ENCODE measurements at regions not wholly inside any gene's neighbourhood (a gene's known extent, or its start where the extent isn't known, plus 50 kb on each side); places are given as distances from the start of the nearest gene placed in this dataset.

DNA sequence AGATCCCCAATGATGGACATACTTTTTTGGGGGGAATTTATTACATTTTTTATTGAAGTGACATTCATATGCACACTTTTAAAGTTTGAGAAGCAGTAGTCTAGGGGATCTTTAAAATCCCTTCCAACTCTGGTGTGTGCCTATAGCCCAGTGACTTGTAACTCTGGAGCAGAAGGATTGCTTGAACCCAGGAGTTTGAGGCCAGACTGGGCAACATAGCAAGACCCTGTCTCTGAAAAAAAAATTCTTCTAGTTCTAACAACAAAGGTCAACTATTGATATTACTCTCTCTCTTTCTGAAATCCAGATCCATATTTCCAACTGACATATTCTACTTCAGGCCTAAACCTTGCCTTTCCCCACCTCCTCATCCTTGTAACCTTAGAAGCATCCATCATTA lies 148.2 kb upstream of the SPRY4 start:
- no peak for DNase-seq

- no peak for DNase-seq
Measured at GRCh38 chr5:142472306-142472951, 147.6 kb upstream of the SPRY4 start.

GRCh38 chr5:142466195-142466971 lies 141.6 kb upstream of the SPRY4 start:
- peak; percentile 54 for DNase-seq

GRCh38 chr5:142465476-142465875 lies 140.7 kb upstream of the SPRY4 start:
- no peak for DNase-seq

DNA sequence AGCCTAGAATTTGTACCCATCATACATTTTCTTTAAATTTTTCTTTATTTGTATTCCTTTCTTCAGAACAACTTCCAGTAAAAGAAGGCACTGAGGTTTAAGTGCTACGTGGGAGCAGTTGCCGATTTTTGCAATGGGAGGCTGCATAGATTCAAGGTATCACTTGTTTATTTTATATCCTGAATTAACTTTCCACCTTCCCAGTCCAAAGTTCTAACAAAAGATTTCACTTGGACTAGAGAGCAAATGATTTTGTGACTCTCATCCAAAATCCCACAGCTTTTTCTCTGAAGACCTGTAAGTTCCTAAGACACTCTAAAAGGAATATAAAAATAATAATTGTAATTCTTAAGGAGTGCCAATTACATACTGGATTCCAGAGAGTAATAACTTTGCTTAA lies 139.1 kb upstream of the SPRY4 start:
- no peak for DNase-seq

DNA sequence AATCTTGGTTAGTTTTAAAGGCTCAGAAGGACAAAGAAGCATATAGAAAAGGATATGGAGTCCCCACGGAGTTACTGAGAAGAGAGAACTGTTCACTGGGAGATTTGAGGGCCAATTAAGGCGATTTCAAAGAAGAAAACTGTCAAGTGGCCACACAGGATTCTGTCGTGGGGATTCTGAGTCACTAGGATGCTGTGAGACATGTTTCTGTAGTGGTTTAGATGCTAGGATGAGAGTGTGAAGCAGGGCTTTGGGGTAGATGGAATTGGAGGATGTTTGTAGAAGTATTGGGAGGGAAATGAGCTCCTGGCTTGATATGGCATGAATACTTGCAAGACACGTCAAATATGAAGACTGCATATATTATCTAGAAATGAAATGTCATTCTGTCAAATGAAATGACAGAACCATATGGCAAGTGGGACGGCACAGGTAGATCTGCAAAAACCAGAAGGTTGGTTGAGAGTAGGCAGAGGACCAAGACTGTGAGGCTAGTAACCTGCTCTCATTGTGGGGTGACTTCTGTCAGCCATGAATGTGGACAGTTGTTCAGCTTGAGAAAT lies 136.3 kb upstream of the SPRY4 start:
- no peak for DNase-seq

GRCh38 chr5:142459209-142459608 lies 134.4 kb upstream of the SPRY4 start:
- DNase-seq: no peak

GRCh38 chr5:142455856-142456255 lies 131.0 kb upstream of the SPRY4 start:
- DNase-seq: no peak

DNA sequence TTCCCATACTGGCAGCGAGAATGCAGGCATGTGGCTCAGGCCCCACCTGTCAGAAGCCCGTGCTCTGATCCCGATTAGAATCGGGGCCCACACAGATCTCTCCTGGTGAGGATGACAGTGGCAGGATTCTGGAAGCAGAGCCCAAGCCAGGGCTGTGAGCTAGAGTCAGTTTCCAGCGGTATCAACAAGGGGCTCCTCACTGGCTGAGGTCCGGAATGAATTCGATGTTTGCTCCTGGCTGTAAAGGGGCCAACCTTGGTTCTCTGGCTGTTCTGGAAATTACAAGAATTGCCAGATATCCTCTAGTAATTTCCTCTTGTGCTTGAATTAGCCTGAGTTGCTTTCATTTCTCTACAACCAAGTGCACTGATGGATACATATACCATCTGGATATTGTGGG lies 129.1 kb upstream of the SPRY4 start:
- peak; percentile 27 for DNase-seq

DNA sequence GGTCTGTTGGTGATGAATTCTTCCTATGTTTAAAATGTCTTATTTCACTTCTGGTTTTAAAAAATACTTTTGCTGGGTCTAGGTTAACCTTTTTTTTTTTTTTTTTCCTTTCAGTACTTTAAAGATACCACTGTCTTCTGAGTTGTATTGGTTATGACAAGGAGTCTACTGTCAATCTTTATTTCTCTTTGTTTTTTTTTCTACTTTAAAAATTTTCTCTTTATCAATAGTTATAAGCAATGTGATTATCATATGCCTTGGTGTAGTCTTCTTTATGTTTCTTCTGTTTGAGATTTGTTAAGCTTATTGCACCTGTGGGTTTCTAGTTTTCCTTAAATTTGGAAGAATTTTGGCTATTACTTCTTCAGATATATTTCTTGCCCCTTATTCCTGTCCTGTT lies 125.6 kb upstream of the SPRY4 start:
- no peak for DNase-seq

GRCh38 chr5:142447887-142448286 lies 123.1 kb upstream of the SPRY4 start:
- no peak for DNase-seq

DNA sequence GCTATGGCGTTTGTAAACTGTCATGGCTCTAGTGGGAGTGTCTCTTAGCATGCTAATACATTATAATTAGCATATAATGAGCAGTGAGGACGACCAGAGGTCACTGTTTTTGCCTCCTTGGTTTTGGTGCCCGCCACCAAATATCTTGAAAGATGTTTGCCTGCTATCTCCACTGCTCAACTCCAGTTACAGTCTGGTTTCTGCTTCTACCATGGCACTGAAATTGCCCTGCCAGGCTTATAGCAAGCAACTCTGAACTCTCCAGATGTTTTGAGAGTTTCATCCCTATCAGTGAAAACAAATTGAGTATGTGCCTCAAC lies 122.1 kb upstream of the SPRY4 start:
- DNase-seq: no peak

DNA sequence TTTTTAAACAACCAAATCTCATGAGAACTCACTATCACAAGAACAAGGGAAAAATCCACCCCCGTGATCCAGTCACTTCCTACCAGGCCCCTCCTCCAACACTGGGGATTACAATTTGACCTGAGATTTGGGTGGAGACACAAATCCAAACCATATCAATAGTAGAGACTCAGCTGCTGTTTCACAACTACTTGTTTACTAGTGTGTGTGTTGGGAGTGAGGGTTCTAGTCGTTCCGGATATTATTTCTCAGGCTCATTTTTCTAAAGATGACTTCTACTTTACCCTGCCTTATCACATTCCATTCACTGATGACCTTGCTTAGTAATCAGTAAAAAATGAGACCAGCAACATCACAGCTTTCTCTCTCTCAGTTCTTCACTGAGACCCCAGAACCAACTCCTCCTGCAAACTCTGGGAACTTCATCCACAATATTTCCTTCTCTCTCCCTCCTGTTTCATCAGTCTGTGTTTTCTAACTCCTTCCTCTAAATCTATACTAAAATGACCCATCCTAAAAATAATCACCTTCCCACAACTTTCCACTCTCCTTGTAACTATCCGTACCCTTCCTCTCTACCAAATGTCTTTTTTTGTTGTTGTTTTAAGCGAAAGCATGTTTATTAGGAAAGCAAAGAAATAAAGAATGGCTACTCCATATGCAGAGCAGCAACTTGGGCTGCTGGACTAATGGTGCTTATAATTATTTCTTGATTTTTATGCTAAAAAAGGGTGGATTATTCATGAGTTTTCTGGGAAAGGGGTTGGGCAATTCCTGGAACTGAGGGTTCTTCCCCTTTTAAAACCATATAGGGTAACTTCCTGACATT lies 121.5 kb upstream of the SPRY4 start:
- no peak for DNase-seq

DNA sequence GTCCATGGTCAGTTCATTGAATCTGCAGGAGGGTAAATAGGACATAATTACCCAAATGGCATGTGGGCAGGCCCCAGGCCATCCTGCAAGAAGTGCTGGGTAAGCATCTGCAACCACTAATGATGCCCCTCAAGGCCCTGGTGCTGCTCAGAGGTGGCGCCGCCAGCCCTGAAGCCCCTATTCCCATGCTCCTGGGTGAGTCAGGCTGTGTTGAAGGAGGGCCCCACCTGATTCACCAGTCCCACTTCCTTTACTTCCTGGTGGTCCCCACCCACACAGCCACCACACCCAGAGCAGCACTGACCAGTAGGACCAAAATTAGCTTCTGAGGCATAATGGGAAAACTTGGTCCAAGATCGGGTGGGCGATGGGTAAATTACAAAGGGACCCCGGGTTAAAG lies 120.4 kb upstream of the SPRY4 start:
- DNase-seq: no peak

- DNase-seq: no peak
Measured at GRCh38 chr5:142441616-142442015, 116.8 kb upstream of the SPRY4 start.

DNA sequence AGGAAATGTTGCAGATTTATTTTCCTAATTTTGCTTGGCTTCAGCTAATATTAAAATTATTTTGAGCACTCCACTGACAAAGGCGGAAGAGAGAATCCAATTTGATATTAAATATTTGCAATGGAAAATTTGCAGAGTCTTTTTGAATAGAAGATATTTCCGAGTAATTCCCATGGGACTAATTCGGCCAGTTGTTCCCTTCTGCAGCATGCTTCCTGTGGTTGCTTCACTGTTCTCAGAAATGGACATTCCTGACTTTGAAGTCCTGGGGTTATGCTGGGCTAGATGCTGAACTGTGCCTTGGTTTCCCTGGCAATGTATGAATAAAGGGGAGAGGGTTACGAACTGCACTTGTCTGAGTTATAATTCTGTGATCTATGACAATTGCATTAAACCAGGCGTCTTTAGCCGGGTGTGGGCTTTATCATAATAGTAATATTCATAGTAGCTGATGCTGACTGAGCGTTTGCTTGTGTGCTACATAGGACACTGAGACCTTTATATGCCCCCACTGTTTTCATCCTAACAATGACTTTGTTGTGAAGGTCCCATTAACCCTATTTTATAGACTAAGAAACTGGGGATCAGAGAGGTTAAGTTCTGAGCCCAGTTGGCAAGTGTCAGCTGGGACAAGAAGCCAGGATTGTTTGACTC lies 114.5 kb upstream of the SPRY4 start:
- DNase-seq: no peak

DNA sequence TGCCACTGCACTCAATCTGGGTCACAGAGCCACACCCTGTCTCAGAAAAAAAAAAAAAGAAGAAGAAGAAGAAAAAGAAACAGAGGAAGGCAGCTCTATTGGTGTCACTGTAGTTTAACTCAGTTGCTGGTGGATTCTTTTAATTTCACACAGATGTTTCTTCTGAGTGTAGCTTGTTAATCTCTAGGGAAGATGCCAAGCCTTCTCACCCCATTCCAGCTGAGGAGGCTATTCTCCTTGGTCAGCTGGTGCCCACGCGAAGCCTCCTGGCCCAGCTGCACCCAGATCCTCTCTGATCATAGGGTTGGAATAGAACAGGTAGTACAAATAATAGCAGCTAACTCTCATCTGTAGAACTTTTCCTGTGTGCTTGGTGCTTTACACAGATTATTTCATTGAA lies 113.8 kb upstream of the SPRY4 start:
- no peak for DNase-seq

DNA sequence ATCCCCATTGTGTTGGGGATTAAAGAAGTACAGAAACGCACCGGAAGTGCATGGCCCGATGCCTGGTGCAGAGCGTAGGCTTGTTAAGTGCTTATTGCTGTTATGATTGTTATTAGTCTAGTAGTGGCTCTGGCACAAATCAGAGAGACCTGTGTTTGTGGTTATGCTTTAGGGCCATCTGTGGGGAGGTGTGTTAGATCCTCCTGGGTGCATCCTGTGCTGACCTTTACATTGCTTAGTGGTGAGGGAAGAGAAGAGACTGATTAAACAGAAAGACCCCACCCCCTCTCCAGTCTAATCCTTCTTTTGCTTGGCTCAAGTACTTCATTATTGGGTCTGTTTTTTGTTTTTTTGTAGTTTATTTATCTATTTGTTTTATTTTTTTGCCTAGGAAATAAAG lies 112.7 kb upstream of the SPRY4 start:
- no peak for DNase-seq

- no peak for DNase-seq
Measured at GRCh38 chr5:142435410-142436115, 110.7 kb upstream of the SPRY4 start.

- no peak for DNase-seq
Measured at GRCh38 chr5:142434322-142434612, 109.4 kb upstream of the SPRY4 start.

- no peak for DNase-seq
Measured at GRCh38 chr5:142433526-142434321, 108.9 kb upstream of the SPRY4 start.

DNA sequence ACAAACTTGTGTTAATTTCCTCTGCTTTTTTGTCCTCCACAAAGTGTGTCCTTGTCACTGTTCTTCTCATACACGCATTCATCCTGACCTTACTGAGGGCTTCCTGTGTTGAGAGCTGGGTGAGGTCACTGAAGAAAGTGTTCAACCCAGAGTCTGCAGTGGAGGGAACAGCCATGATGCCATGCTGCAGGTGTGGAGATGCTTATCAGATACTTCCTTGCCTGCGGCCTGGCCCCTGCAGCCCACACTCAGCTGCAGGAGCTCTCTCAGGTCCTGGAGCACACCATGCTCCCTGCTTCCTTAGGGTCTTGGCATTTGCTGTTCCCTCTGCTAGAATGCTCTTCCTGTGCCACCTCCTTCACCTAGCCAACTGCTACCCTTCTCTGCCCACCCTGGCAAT lies 108.1 kb upstream of the SPRY4 start:
- no peak for DNase-seq
